ENCODE measurements at regions not wholly inside any gene's neighbourhood (a gene's known extent, or its start where the extent isn't known, plus 50 kb on each side); places are given as distances from the start of the nearest gene placed in this dataset.

DNA sequence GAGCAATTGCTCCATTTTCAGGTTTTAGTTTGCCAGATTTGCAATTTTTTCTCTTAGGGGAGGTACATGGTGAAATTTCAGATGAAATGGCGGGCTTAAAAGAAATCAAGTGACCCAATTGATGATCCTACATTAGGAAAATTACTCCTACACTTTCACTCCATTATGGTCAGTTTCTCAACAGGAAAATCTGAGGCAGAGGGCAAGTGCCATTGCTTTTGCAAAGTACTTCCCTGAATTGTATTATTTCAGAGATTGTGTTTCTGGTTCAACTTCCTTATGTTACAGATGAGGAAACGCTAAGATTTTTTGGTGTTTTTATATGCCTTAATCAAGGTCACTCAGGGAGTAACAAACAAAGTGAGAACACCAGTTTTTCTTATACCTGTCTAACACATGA is 302.2 kb downstream of the ARAP2 start:
- CTCF ChIA-PET (ENCODE audit: unreplicated experiment): no interaction called here
- no peak overlapping the region for H3K4me2 ChIP-seq (ENCODE audit: low read length)
- no TSS peak for BruUV-seq (replicated peaks)

DNA sequence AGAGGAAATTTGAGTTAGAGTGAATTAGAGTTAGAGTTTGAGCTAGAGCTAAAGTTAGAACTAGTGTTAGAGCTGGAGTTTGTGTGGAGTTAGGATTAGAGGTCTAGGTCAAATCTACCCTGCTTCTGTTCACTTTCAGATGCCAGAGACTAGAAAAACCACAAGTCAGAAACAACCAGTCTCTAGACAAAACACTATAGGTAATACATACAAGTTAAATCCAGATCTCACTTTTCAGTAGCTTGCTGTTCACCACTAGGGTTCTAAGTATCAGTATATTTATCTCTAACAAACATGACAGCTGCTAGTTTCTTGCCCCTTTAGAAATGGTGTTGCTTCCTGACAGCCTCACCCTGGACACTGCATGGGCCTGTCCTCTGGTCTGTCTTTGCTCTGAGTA is 300.7 kb downstream of the ARAP2 start:
- no TSS peak for BruUV-seq (replicated peaks)
- DNase-seq (ENCODE audit: low spot score): no peak
- H3K27ac ChIP-seq (ENCODE audit: low read depth, low read length, poor library complexity, severe bottlenecking): no peak overlapping the region
- no peak overlapping the region for H2AFZ ChIP-seq (ENCODE audit: low read length)
- H4K20me1 ChIP-seq (ENCODE audit: insufficient read depth, low read length): no peaks in the 10 kb centered on the region
- no peaks in the 10 kb centered on the region for H3K9me3 ChIP-seq (ENCODE audit: low read length)
- CTCF ChIA-PET (ENCODE audit: unreplicated experiment): no interaction called here
- TF ChIP-seq, protein P1, sequence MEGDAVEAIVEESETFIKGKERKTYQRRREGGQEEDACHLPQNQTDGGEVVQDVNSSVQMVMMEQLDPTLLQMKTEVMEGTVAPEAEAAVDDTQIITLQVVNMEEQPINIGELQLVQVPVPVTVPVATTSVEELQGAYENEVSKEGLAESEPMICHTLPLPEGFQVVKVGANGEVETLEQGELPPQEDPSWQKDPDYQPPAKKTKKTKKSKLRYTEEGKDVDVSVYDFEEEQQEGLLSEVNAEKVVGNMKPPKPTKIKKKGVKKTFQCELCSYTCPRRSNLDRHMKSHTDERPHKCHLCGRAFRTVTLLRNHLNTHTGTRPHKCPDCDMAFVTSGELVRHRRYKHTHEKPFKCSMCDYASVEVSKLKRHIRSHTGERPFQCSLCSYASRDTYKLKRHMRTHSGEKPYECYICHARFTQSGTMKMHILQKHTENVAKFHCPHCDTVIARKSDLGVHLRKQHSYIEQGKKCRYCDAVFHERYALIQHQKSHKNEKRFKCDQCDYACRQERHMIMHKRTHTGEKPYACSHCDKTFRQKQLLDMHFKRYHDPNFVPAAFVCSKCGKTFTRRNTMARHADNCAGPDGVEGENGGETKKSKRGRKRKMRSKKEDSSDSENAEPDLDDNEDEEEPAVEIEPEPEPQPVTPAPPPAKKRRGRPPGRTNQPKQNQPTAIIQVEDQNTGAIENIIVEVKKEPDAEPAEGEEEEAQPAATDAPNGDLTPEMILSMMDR (conservative IDR thresholded peaks at IDR 0.05; ENCODE audit: low read length): no peak
- no peak for TF ChIP-seq EZH2phosphoT487 (IDR thresholded peaks at IDR 0.05; ENCODE audit: borderline replicate concordance, low read depth, low read length)
- POLR2A ChIA-PET: interaction anchor here (0.5 to 1.0 kb wide), 3 partner anchors 50 to 408 kb away, joined by 3 to 4 read pairs (median 3); no protein-coding TSS in a partner anchor
- H3K4me2 ChIP-seq (ENCODE audit: low read length): no peak overlapping the region
- H3K79me2 ChIP-seq (ENCODE audit: insufficient read depth, low read depth, low read length): no peaks in the 10 kb centered on the region
- H3K36me3 ChIP-seq (ENCODE audit: insufficient read depth, low read length): no peaks in the 10 kb centered on the region
- H3K4me3 ChIP-seq (ENCODE audit: low read depth, low read length, poor library complexity, severe bottlenecking): no peak overlapping the region
- intact Hi-C loops (cut with micrococcal nuclease; ENCODE audit: unreplicated experiment): no loop called here
- no peaks in the 10 kb centered on the region for H3K9me2 ChIP-seq (ENCODE audit: insufficient read depth, low read length)
- H3K4me1 ChIP-seq (ENCODE audit: insufficient read depth, low read length, poor library complexity, severe bottlenecking): no peaks in the 10 kb centered on the region

More for the DNA sequence above, 302.2 kb downstream of the ARAP2 start:
- Histone ChIP-seq H4K20me1 (ENCODE audit: insufficient read depth, low read length) (no peaks in the 10 kb centered on the region), H3K9me3 (ENCODE audit: low read length) (no peaks in the 10 kb centered on the region), H3K4me3 (ENCODE audit: low read depth, low read length, poor library complexity, severe bottlenecking) (no peak overlapping the region), H2AFZ (ENCODE audit: low read length) (no peak overlapping the region), H3K9me2 (ENCODE audit: insufficient read depth, low read length) (no peaks in the 10 kb centered on the region), H3K27ac (ENCODE audit: low read depth, low read length, poor library complexity, severe bottlenecking) (no peak overlapping the region), H3K36me3 (ENCODE audit: insufficient read depth, low read length) (no peaks in the 10 kb centered on the region), H3K4me1 (ENCODE audit: insufficient read depth, low read length, poor library complexity, severe bottlenecking) (no peaks in the 10 kb centered on the region), H3K79me2 (ENCODE audit: insufficient read depth, low read depth, low read length) (no peaks in the 10 kb centered on the region)
- intact Hi-C loops (cut with micrococcal nuclease; ENCODE audit: unreplicated experiment): no loop called here
- TF ChIP-seq, protein P1 (conservative IDR thresholded peaks at IDR 0.05; ENCODE audit: low read length): no peak
- no peak for TF ChIP-seq EZH2phosphoT487 (IDR thresholded peaks at IDR 0.05; ENCODE audit: borderline replicate concordance, low read depth, low read length)
- POLR2A ChIA-PET: no interaction called here
- DNase-seq (ENCODE audit: low spot score): no peak

DNA sequence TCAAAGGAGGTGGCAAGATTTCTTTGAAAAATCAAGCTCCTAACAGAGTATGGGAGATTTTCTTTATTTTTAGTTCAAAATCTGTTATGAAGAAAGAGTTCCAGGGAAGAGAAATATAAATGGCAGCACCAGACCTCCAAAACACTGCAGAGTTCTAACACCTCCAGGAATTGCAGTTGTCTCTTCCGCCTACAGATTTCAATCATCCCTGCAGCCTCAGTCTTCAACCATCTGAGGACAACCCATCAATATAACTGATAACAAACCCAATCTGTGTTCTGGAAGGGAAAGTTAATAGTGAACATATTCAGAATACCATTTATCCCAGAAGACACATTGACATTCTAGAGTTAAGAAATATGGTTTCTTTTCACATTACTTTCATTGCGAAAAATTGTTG is 296.1 kb downstream of the ARAP2 start:
- DNase-seq (ENCODE audit: low spot score): no peak
- Histone ChIP-seq H2AFZ (ENCODE audit: low read length) (no peak overlapping the region), H3K9me3 (ENCODE audit: low read length) (no peaks in the 10 kb centered on the region), H3K79me2 (ENCODE audit: insufficient read depth, low read depth, low read length) (no peaks in the 10 kb centered on the region), H3K9me2 (ENCODE audit: insufficient read depth, low read length) (no peaks in the 10 kb centered on the region), H4K20me1 (ENCODE audit: insufficient read depth, low read length) (no peaks in the 10 kb centered on the region), H3K36me3 (ENCODE audit: insufficient read depth, low read length) (no peaks in the 10 kb centered on the region), H3K4me3 (ENCODE audit: low read depth, low read length, poor library complexity, severe bottlenecking) (no peak overlapping the region), H3K27ac (ENCODE audit: low read depth, low read length, poor library complexity, severe bottlenecking) (no peak overlapping the region), H3K4me2 (ENCODE audit: low read length) (no peak overlapping the region), H3K4me1 (ENCODE audit: insufficient read depth, low read length, poor library complexity, severe bottlenecking) (no peaks in the 10 kb centered on the region)
- TF ChIP-seq EZH2phosphoT487 (IDR thresholded peaks at IDR 0.05; ENCODE audit: borderline replicate concordance, low read depth, low read length): no peak
- TF ChIP-seq, protein P1 (conservative IDR thresholded peaks at IDR 0.05; ENCODE audit: low read length): no peak
- ChIA-PET POLR2A (no interaction called here), CTCF (ENCODE audit: unreplicated experiment) (no interaction called here)
- intact Hi-C loops (cut with micrococcal nuclease; ENCODE audit: unreplicated experiment): no loop called here
- no TSS peak for BruUV-seq (replicated peaks)
